C4-2B (cell line): ENCODE measurements at regions not wholly inside any gene's neighbourhood (a gene's known extent, or its start where the extent isn't known, plus 50 kb on each side); places are given as distances from the start of the nearest gene placed in this dataset.

Source experiments
- ZFX ChIP-seq: fragments of 450-650 bp; IDR thresholded peaks from 2 replicates; pipeline ENCODE4 v1.6.1; 2017
- TF ChIP-seq, protein P1 (sequence below): fragments of 450-650 bp; conservative IDR thresholded peaks from 2 replicates; pipeline ENCODE4 v1.5.1; 2017; ENCODE audit warnings: mild to moderate bottlenecking

DNA sequence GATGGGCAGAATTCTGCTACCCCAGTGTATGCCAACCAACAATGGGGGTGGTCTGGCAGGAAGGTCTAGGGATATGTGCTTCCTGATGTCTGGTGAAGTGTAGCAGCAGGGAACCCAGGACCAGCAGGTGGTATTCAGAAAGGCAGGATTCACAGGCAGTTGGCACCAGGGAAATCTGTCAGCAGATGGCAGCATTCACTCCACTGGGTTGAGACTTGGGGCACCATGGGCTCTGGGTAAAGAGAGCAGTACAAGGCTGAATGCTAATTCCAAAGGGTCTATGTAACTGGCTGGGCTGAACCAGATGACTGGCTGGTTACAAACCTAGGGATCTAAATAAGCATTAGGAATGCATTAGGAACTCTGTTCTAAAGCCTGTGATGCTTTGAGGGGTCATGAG is 466.9 kb upstream of the STXBP6 start:
- TF ChIP-seq, protein P1, sequence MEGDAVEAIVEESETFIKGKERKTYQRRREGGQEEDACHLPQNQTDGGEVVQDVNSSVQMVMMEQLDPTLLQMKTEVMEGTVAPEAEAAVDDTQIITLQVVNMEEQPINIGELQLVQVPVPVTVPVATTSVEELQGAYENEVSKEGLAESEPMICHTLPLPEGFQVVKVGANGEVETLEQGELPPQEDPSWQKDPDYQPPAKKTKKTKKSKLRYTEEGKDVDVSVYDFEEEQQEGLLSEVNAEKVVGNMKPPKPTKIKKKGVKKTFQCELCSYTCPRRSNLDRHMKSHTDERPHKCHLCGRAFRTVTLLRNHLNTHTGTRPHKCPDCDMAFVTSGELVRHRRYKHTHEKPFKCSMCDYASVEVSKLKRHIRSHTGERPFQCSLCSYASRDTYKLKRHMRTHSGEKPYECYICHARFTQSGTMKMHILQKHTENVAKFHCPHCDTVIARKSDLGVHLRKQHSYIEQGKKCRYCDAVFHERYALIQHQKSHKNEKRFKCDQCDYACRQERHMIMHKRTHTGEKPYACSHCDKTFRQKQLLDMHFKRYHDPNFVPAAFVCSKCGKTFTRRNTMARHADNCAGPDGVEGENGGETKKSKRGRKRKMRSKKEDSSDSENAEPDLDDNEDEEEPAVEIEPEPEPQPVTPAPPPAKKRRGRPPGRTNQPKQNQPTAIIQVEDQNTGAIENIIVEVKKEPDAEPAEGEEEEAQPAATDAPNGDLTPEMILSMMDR, result peak; percentile 35
- no peak for TF ChIP-seq ZFX
